HEK293T (cell line): ENCODE measurements at regions not wholly inside any gene's neighbourhood (a gene's known extent, or its start where the extent isn't known, plus 50 kb on each side); places are given as distances from the start of the nearest gene placed in this dataset.
"Not testable (repeated sequence)": the region's sequence is repeated elsewhere in the genome, so short reads cannot be mapped to it uniquely, and the experiment has no call there.

Experiments used
- ARNT ChIP-seq: fragments of 450-650 bp; IDR thresholded peaks from 2 replicates; pipeline ENCODE4 v1.6.1; 2017; ENCODE audit warnings: mild to moderate bottlenecking
- BHLHE40 ChIP-seq: fragments of 450-650 bp; IDR thresholded peaks from 2 replicates; pipeline ENCODE4 v1.6.1; 2016; ENCODE audit warnings: mild to moderate bottlenecking, moderate library complexity, borderline replicate concordance
- ELF4 ChIP-seq: fragments of 450-650 bp; IDR thresholded peaks from 2 replicates; pipeline ENCODE4 v1.6.1; 2017; ENCODE audit warnings: antibody characterized with exemption
- FOXA1 ChIP-seq: fragments of 450-650 bp; IDR thresholded peaks from 2 replicates; pipeline ENCODE4 v1.6.1; 2016; ENCODE audit warnings: mild to moderate bottlenecking
- FOXK2 ChIP-seq: fragments of 450-650 bp; IDR thresholded peaks from 2 replicates; pipeline ENCODE4 v1.6.1; 2016; ENCODE audit warnings: mild to moderate bottlenecking
- FOXM1 ChIP-seq: fragments of 450-650 bp; IDR thresholded peaks from 2 replicates; pipeline ENCODE4 v1.6.1; 2017; ENCODE audit warnings: mild to moderate bottlenecking, borderline replicate concordance
- HDGF ChIP-seq: fragments of 450-650 bp; IDR thresholded peaks from 2 replicates; pipeline ENCODE4 v1.6.1; 2017; ENCODE audit warnings: antibody characterized with exemption, borderline replicate concordance
- NFRKB ChIP-seq: fragments of 450-650 bp; IDR thresholded peaks from 2 replicates; pipeline ENCODE4 v1.6.1; 2016; ENCODE audit warnings: mild to moderate bottlenecking, moderate library complexity
- PKNOX1 ChIP-seq: fragments of 450-650 bp; IDR thresholded peaks from 2 replicates; pipeline ENCODE4 v1.6.1; 2016
- SP1 ChIP-seq: fragments of 450-650 bp; IDR thresholded peaks from 2 replicates; pipeline ENCODE4 v1.6.1; 2017
- SUZ12 ChIP-seq: fragments of 450-650 bp; IDR thresholded peaks from 2 replicates; pipeline ENCODE4 v1.6.1; 2016; ENCODE audit warnings: mild to moderate bottlenecking
- ZNF384 ChIP-seq: fragments of 450-650 bp; IDR thresholded peaks from 2 replicates; pipeline ENCODE4 v1.6.1; 2016

DNA sequence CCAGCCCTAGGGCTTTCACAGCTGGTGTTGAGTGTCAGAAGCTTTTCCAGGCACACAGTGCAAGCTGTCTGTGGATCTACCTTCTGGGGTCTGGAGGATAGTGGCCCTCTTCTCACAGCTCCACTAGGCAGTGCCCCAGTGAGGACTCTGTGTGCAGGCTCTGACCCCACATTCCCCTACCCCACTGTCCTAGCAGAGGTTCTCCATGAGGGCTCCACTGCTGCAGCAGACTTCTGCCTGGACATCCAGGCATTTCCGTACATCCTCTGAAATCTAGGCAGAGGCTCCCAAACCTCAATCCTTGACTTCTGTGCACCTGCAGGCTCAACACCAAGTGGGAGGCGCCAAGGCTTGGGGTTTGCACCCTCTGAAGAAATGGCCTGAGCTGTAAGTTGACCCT is 284.5 kb downstream of the MDFIC start:
- not testable (repeated sequence) for TF ChIP-seq FOXA1, BHLHE40, ELF4, SP1, FOXK2, ARNT, FOXM1, NFRKB, SUZ12, PKNOX1, ZNF384, HDGF
